ES-I3 (cell line): ENCODE measurements at regions not wholly inside any gene's neighbourhood (a gene's known extent, or its start where the extent isn't known, plus 50 kb on each side); places are given as distances from the start of the nearest gene placed in this dataset.

Source experiments
- H3K36me3 ChIP-seq: 2 replicates; pipeline ENCODE4 v1.6.1; 2013; ENCODE audit warnings: mild to moderate bottlenecking, low read length, control low read depth, moderate library complexity; ENCODE audit not compliant: insufficient read depth
- H3K4me1 ChIP-seq: 2 replicates; pipeline ENCODE4 v1.6.1; 2013; ENCODE audit warnings: mild to moderate bottlenecking, control low read depth, low read length; ENCODE audit not compliant: insufficient read depth
- H3K9ac ChIP-seq: 2 replicates; pipeline ENCODE4 v1.6.1; 2013; ENCODE audit warnings: low read depth, mild to moderate bottlenecking, low read length, moderate library complexity
- H3K9me3 ChIP-seq: 2 replicates; pipeline ENCODE4 v1.6.1; 2013; ENCODE audit warnings: mild to moderate bottlenecking, low read length, moderate library complexity; ENCODE audit not compliant: control insufficient read depth, insufficient read depth

GRCh38 chr6:113031591-113032238, 684.6 kb downstream of the RFPL4B start:
- H3K9ac ChIP-seq: no peak overlapping the region
- H3K36me3 ChIP-seq: no peaks in the 10 kb centered on the region
- no peaks in the 10 kb centered on the region for H3K9me3 ChIP-seq
- 0 out of 2 replicates have a peak, but pooled peaks cover 12% of the 10 kb centered on the region for H3K4me1 ChIP-seq

GRCh38 chr6:113039005-113039404, 691.9 kb downstream of the RFPL4B start:
- Histone ChIP-seq H3K36me3 (no peaks in the 10 kb centered on the region), H3K9ac (no peak overlapping the region), H3K4me1 (no peaks in the 10 kb centered on the region)

GRCh38 chr6:113047148-113047547, 700.0 kb downstream of the RFPL4B start:
- Histone ChIP-seq H3K9me3 (no peaks in the 10 kb centered on the region), H3K4me1 (peaks cover 17% of the 10 kb centered on the region), H3K36me3 (no peaks in the 10 kb centered on the region), H3K9ac (no peak overlapping the region)

More at GRCh38 chr6:113039005-113039404, 691.9 kb downstream of the RFPL4B start:
- no peaks in the 10 kb centered on the region for H3K9me3 ChIP-seq

GRCh38 chr6:113047932-113048331, 700.8 kb downstream of the RFPL4B start:
- Histone ChIP-seq H3K9ac (no peak overlapping the region), H3K4me1 (peaks cover 17% of the 10 kb centered on the region), H3K9me3 (no peaks in the 10 kb centered on the region), H3K36me3 (no peaks in the 10 kb centered on the region)

- Histone ChIP-seq H3K9ac (no peak overlapping the region), H3K4me1 (peaks cover 17% of the 10 kb centered on the region), H3K9me3 (no peaks in the 10 kb centered on the region), H3K36me3 (no peaks in the 10 kb centered on the region)
These were observed 701.6 kb downstream of the RFPL4B start for GRCh38 chr6:113048741-113049140.

GRCh38 chr6:113049190-113049589, 702.1 kb downstream of the RFPL4B start:
- Histone ChIP-seq H3K9me3 (no peaks in the 10 kb centered on the region), H3K9ac (no peak overlapping the region), H3K36me3 (no peaks in the 10 kb centered on the region), H3K4me1 (peaks cover 17% of the 10 kb centered on the region)

- Histone ChIP-seq H3K36me3 (no peaks in the 10 kb centered on the region), H3K9ac (no peak overlapping the region), H3K9me3 (no peaks in the 10 kb centered on the region), H3K4me1 (peaks cover 17% of the 10 kb centered on the region)
These were observed 703.1 kb downstream of the RFPL4B start for GRCh38 chr6:113050010-113050858.

- Histone ChIP-seq H3K4me1 (peaks cover 17% of the 10 kb centered on the region), H3K9ac (no peak overlapping the region), H3K36me3 (no peaks in the 10 kb centered on the region), H3K9me3 (no peaks in the 10 kb centered on the region)
These were observed 703.8 kb downstream of the RFPL4B start for GRCh38 chr6:113050979-113051378.

GRCh38 chr6:113052506-113052905, 705.4 kb downstream of the RFPL4B start:
- H3K4me1 ChIP-seq: peaks cover 17% of the 10 kb centered on the region
- no peak overlapping the region for H3K9ac ChIP-seq
- no peaks in the 10 kb centered on the region for H3K36me3 ChIP-seq
- no peaks in the 10 kb centered on the region for H3K9me3 ChIP-seq

- Histone ChIP-seq H3K4me1 (peaks cover 10% of the 10 kb centered on the region; the same call in 1 of the 2 replicates), H3K9me3 (no peaks in the 10 kb centered on the region), H3K36me3 (no peaks in the 10 kb centered on the region), H3K9ac (no peak overlapping the region)
These were observed 707.9 kb downstream of the RFPL4B start for GRCh38 chr6:113055061-113055460.

GRCh38 chr6:113055998-113056397, 708.9 kb downstream of the RFPL4B start:
- H3K4me1 ChIP-seq: 0 out of 2 replicates have a peak, but pooled peaks cover 2% of the 10 kb centered on the region
- no peak overlapping the region for H3K9ac ChIP-seq
- no peaks in the 10 kb centered on the region for H3K36me3 ChIP-seq
- H3K9me3 ChIP-seq: no peaks in the 10 kb centered on the region

GRCh38 chr6:113057567-113058053, 710.5 kb downstream of the RFPL4B start:
- Histone ChIP-seq H3K4me1 (no peaks in the 10 kb centered on the region), H3K36me3 (no peaks in the 10 kb centered on the region), H3K9me3 (no peaks in the 10 kb centered on the region), H3K9ac (no peak overlapping the region)

- Histone ChIP-seq H3K4me1 (peaks cover 3% of the 10 kb centered on the region; the same call in 1 of the 2 replicates), H3K9me3 (no peaks in the 10 kb centered on the region), H3K36me3 (no peaks in the 10 kb centered on the region), H3K9ac (no peak overlapping the region)
These were observed 713.5 kb downstream of the RFPL4B start for GRCh38 chr6:113060664-113061063.

- Histone ChIP-seq H3K36me3 (no peaks in the 10 kb centered on the region), H3K9ac (no peak overlapping the region), H3K4me1 (peaks cover 12% of the 10 kb centered on the region; the same call in 1 of the 2 replicates), H3K9me3 (no peaks in the 10 kb centered on the region)
These were observed 718.5 kb downstream of the RFPL4B start for GRCh38 chr6:113065611-113066010.
